Upper lobe of right lung (tissue), 1 donor: ENCODE measurements at regions not wholly inside any gene's neighbourhood (a gene's known extent, or its start where the extent isn't known, plus 50 kb on each side); places are given as distances from the start of the nearest gene placed in this dataset.

Source experiments
- ATAC-seq: fragments of 200-7000 bp; cut with Tn5 transposase; one replicate; pipeline ENCODE4 v1.9.1; 2020; ENCODE audit warnings: mild to moderate bottlenecking, moderate library complexity
- DNase-seq: peaks from one replicate; pipeline ENCODE4 v3.0.0-alpha.2; 2020
- H3K27ac ChIP-seq: fragments of 200-600 bp; one replicate; pipeline ENCODE4 v1.8.0; 2022
- H3K27me3 ChIP-seq: fragments of 200-600 bp; one replicate; pipeline ENCODE4 v1.8.0; 2022; ENCODE audit warnings: mild to moderate bottlenecking
- H3K36me3 ChIP-seq: fragments of 200-600 bp; one replicate; pipeline ENCODE4 v1.8.0; 2022
- H3K4me1 ChIP-seq: fragments of 200-600 bp; one replicate; pipeline ENCODE4 v1.8.0; 2022
- H3K4me3 ChIP-seq: fragments of 200-600 bp; one replicate; pipeline ENCODE4 v1.8.0; 2022; ENCODE audit warnings: mild to moderate bottlenecking
- H3K9me3 ChIP-seq: fragments of 200-600 bp; one replicate; pipeline ENCODE4 v1.8.0; 2022
- CTCF ChIP-seq: fragments of 200-600 bp; IDR thresholded peaks from one replicate; pipeline ENCODE4 v1.8.0; 2022; ENCODE audit warnings: antibody characterized with exemption
- intact Hi-C: fragments of 100-400 bp; cut with DNase I; formaldehyde crosslinking; loops from one replicate; pipeline ENCODE4 v1.11.0; 2022
- donor health status: DM: no; HTN: yes; CAD: no; lungs with severe emphysema.

GRCh38 chr22:48694296-48694883 lies 1133.3 kb downstream of the BRD1 start:
- Histone ChIP-seq H3K36me3 (no peaks in the 10 kb centered on the region), H3K27ac (no peak overlapping the region), H3K4me1 (no peaks in the 10 kb centered on the region), H3K9me3 (no peaks in the 10 kb centered on the region), H3K4me3 (no peak overlapping the region), H3K27me3 (no peaks in the 10 kb centered on the region)
- no peak for TF ChIP-seq CTCF
- intact Hi-C loops, result no loop called here
- ATAC-seq, result no peak
- DNase-seq, result no peak

- intact Hi-C loops, result no loop called here
- ATAC-seq, result no peak
- no peaks in the 10 kb centered on the region for H3K9me3 ChIP-seq
- no peaks in the 10 kb centered on the region for H3K4me1 ChIP-seq
- H3K36me3 ChIP-seq, result no peaks in the 10 kb centered on the region
- H3K27me3 ChIP-seq, result no peaks in the 10 kb centered on the region
- H3K4me3 ChIP-seq, result no peak overlapping the region
- TF ChIP-seq CTCF, result no peak
- DNase-seq, result no peak
- H3K27ac ChIP-seq, result no peak overlapping the region
Observed at GRCh38 chr22:48693377-48694135, 1134.1 kb downstream of the BRD1 start.

- DNase-seq (no peak), ATAC-seq (no peak)
- Histone ChIP-seq H3K27ac (no peak overlapping the region), H3K9me3 (no peaks in the 10 kb centered on the region), H3K4me3 (no peak overlapping the region), H3K27me3 (no peaks in the 10 kb centered on the region), H3K36me3 (no peaks in the 10 kb centered on the region), H3K4me1 (no peaks in the 10 kb centered on the region)
- TF ChIP-seq CTCF, result no peak
- intact Hi-C loops, result no loop called here
Observed at GRCh38 chr22:48692734-48693376, 1134.8 kb downstream of the BRD1 start.

- Histone ChIP-seq H3K9me3 (no peaks in the 10 kb centered on the region), H3K4me1 (no peaks in the 10 kb centered on the region), H3K27ac (no peak overlapping the region), H3K36me3 (no peaks in the 10 kb centered on the region), H3K4me3 (no peak overlapping the region), H3K27me3 (no peaks in the 10 kb centered on the region)
- intact Hi-C loops, result no loop called here
- no peak for TF ChIP-seq CTCF
- ATAC-seq, result no peak
- no peak for DNase-seq
Observed at GRCh38 chr22:48691431-48691851, 1136.2 kb downstream of the BRD1 start.

- no peak for ATAC-seq
- Histone ChIP-seq H3K4me3 (no peak overlapping the region), H3K9me3 (no peaks in the 10 kb centered on the region), H3K27me3 (no peaks in the 10 kb centered on the region), H3K36me3 (no peaks in the 10 kb centered on the region), H3K27ac (no peak overlapping the region), H3K4me1 (no peaks in the 10 kb centered on the region)
- no peak for DNase-seq
- TF ChIP-seq CTCF, result no peak
- intact Hi-C loops, result no loop called here
Observed at GRCh38 chr22:48690583-48691317, 1136.9 kb downstream of the BRD1 start.
